Suppressor macrophage treated with lipopolysaccharide for 1 hour (primary cell): ENCODE measurements at regions not wholly inside any gene's neighbourhood (a gene's known extent, or its start where the extent isn't known, plus 50 kb on each side); places are given as distances from the start of the nearest gene placed in this dataset.

Experiments
- DNase-seq, 3 donors: peaks; one replicate each; pipeline ENCODE4 v3.0.0-alpha.2; 2020 to 2022

- no peak for DNase-seq
These were observed 419.8 kb upstream of the NR2F2 start for GRCh38 chr15:95910643-95911212.

- DNase-seq, result no peak
These were observed 418.8 kb upstream of the NR2F2 start for GRCh38 chr15:95911570-95912279.

- DNase-seq, result no peak
These were observed 418.2 kb upstream of the NR2F2 start for GRCh38 chr15:95912280-95912625.

GRCh38 chr15:95912728-95913127, 417.8 kb upstream of the NR2F2 start:
- no peak for DNase-seq

- no peak for DNase-seq
These were observed 413.9 kb upstream of the NR2F2 start for GRCh38 chr15:95916568-95916967.

- no peak for DNase-seq
These were observed 412.0 kb upstream of the NR2F2 start for GRCh38 chr15:95918525-95918924.

- DNase-seq, result no peak
These were observed 411.0 kb upstream of the NR2F2 start for GRCh38 chr15:95919460-95919859.

- DNase-seq, result no peak
These were observed 409.1 kb upstream of the NR2F2 start for GRCh38 chr15:95921404-95921803.

- DNase-seq, result no peak
These were observed 408.1 kb upstream of the NR2F2 start for GRCh38 chr15:95922431-95922830.

GRCh38 chr15:95923792-95924191, 406.7 kb upstream of the NR2F2 start:
- no peak for DNase-seq

- no peak for DNase-seq
These were observed 401.7 kb upstream of the NR2F2 start for GRCh38 chr15:95928822-95929221.

GRCh38 chr15:95929232-95929846, 401.2 kb upstream of the NR2F2 start:
- no peak for DNase-seq

GRCh38 chr15:95930659-95931375, 399.7 kb upstream of the NR2F2 start:
- no peak for DNase-seq

- DNase-seq, result no peak
These were observed 398.9 kb upstream of the NR2F2 start for GRCh38 chr15:95931619-95932018.

GRCh38 chr15:95932141-95932540, 398.4 kb upstream of the NR2F2 start:
- no peak for DNase-seq

GRCh38 chr15:95932676-95933075, 397.8 kb upstream of the NR2F2 start:
- no peak for DNase-seq

- DNase-seq, result no peak
These were observed 394.6 kb upstream of the NR2F2 start for GRCh38 chr15:95935852-95936251.

- DNase-seq, result no peak
These were observed 393.4 kb upstream of the NR2F2 start for GRCh38 chr15:95937128-95937528.

- no peak for DNase-seq
These were observed 390.0 kb upstream of the NR2F2 start for GRCh38 chr15:95940431-95940985.

- DNase-seq, result no peak
These were observed 386.3 kb upstream of the NR2F2 start for GRCh38 chr15:95944193-95944592.

GRCh38 chr15:95944661-95945255, 385.7 kb upstream of the NR2F2 start:
- DNase-seq, result no peak

GRCh38 chr15:95946241-95946640, 384.3 kb upstream of the NR2F2 start:
- DNase-seq, result no peak

GRCh38 chr15:95946926-95947325, 383.6 kb upstream of the NR2F2 start:
- no peak for DNase-seq
